Loucy (cell line): ENCODE measurements at regions not wholly inside any gene's neighbourhood (a gene's known extent, or its start where the extent isn't known, plus 50 kb on each side); places are given as distances from the start of the nearest gene placed in this dataset.

ENCODE experiments used
- EZH2phosphoT487 ChIP-seq: fragments of 200-600 bp; IDR thresholded peaks from 2 replicates; pipeline ENCODE4 v1.6.1; 2018; ENCODE audit warnings: antibody characterized with exemption, mild to moderate bottlenecking, moderate library complexity, borderline replicate concordance
- TF ChIP-seq, protein P1 (sequence below): fragments of 200-600 bp; sonication (generic); conservative IDR thresholded peaks from 2 replicates; pipeline ENCODE4 v1.5.1; 2014; ENCODE audit warnings: mild to moderate bottlenecking, antibody characterized with exemption, low read length

DNA sequence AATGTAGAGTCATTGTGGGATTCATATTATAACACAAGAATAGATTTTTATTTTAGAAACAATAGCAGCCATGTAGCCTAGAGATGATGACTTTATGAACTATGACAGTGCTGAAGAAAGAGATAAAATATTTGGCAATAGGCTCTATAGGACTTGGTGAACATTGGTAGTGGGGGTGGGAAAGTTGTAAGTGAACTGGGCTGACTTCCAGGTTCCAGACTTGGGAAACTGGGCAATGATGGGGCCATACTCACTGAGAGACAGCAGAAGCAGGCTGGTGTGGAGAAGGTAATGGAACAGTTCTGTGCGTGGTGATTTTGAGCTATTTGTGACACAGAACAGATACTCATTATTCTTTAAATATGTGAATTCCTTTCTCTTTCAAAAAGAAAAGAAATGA, 470.3 kb upstream of the HNRNPA3 start:
- TF ChIP-seq, protein P1, sequence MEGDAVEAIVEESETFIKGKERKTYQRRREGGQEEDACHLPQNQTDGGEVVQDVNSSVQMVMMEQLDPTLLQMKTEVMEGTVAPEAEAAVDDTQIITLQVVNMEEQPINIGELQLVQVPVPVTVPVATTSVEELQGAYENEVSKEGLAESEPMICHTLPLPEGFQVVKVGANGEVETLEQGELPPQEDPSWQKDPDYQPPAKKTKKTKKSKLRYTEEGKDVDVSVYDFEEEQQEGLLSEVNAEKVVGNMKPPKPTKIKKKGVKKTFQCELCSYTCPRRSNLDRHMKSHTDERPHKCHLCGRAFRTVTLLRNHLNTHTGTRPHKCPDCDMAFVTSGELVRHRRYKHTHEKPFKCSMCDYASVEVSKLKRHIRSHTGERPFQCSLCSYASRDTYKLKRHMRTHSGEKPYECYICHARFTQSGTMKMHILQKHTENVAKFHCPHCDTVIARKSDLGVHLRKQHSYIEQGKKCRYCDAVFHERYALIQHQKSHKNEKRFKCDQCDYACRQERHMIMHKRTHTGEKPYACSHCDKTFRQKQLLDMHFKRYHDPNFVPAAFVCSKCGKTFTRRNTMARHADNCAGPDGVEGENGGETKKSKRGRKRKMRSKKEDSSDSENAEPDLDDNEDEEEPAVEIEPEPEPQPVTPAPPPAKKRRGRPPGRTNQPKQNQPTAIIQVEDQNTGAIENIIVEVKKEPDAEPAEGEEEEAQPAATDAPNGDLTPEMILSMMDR: no peak
- no peak for TF ChIP-seq EZH2phosphoT487
